ENCODE measurements at regions not wholly inside any gene's neighbourhood (a gene's known extent, or its start where the extent isn't known, plus 50 kb on each side); places are given as distances from the start of the nearest gene placed in this dataset.

DNA sequence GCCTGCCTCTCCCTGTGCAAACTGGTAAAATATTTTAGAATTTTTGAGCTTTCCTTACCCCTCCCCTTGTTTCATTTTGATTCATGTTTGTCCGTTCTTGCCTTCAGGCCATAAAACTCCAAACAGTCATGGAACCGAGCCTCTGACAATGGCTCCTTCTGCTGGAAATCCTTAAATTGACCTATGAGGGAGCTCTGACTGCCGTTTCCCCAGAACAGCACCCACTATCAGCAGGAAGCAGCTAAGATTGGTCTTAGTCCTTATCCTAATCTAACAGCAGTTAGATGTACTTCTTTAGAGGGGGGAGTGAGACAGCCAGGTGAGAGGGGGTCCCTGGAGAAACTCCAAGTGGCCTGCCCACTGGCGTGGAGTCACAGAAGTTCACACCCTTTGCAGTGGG is 106.7 kb downstream of the FAM174A start:
- peaks cover 0 to 3% (median 0%) of the 10 kb centered on the region in 4 donors for H3K27me3 ChIP-seq (ENCODE audit: control insufficient read depth in 4 of 4, insufficient read depth in 4 of 4, low read length in 3 of 4)
- H3K4me1 ChIP-seq (ENCODE audit: control insufficient read depth in 4 of 4, insufficient read depth in 4 of 4, low read length in 3 of 4) = no peaks in the 10 kb centered on the region
- H3K27ac ChIP-seq (ENCODE audit: low read depth in 1 of 2, low read length in 2 of 2) = no peak overlapping the region
- TF ChIP-seq RXRA (IDR thresholded peaks at IDR 0.05) (no peak), ATF3 (IDR thresholded peaks at IDR 0.05) (no peak), CTCF (IDR thresholded peaks at IDR 0.05; ENCODE audit: low read depth, low read length, missing input control) (no peak), ZBTB33 (IDR thresholded peaks at IDR 0.05) (no peak), NR2F2 (IDR thresholded peaks at IDR 0.05) (no peak), YY1 (IDR thresholded peaks at IDR 0.05) (no peak), FOXA1 (IDR thresholded peaks at IDR 0.05) (no peak), SP1 (IDR thresholded peaks at IDR 0.05) (no peak), GABPA (IDR thresholded peaks at IDR 0.05 in 1 of 2, conservative IDR thresholded peaks at IDR 0.05 in 1 of 2) (no peak), RAD21 (IDR thresholded peaks at IDR 0.05) (no peak), TAF1 (conservative IDR thresholded peaks at IDR 0.05) (no peak), MAX (IDR thresholded peaks at IDR 0.05) (no peak), FOXA2 (IDR thresholded peaks at IDR 0.05) (no peak), EGR1 (IDR thresholded peaks at IDR 0.05; ENCODE audit: low read depth in 2 of 2) (no peak), HNF4A (conservative IDR thresholded peaks at IDR 0.05) (no peak), HNF4G (IDR thresholded peaks at IDR 0.05) (no peak), JUND (IDR thresholded peaks at IDR 0.05) (no peak)
- TF ChIP-seq, protein P1, sequence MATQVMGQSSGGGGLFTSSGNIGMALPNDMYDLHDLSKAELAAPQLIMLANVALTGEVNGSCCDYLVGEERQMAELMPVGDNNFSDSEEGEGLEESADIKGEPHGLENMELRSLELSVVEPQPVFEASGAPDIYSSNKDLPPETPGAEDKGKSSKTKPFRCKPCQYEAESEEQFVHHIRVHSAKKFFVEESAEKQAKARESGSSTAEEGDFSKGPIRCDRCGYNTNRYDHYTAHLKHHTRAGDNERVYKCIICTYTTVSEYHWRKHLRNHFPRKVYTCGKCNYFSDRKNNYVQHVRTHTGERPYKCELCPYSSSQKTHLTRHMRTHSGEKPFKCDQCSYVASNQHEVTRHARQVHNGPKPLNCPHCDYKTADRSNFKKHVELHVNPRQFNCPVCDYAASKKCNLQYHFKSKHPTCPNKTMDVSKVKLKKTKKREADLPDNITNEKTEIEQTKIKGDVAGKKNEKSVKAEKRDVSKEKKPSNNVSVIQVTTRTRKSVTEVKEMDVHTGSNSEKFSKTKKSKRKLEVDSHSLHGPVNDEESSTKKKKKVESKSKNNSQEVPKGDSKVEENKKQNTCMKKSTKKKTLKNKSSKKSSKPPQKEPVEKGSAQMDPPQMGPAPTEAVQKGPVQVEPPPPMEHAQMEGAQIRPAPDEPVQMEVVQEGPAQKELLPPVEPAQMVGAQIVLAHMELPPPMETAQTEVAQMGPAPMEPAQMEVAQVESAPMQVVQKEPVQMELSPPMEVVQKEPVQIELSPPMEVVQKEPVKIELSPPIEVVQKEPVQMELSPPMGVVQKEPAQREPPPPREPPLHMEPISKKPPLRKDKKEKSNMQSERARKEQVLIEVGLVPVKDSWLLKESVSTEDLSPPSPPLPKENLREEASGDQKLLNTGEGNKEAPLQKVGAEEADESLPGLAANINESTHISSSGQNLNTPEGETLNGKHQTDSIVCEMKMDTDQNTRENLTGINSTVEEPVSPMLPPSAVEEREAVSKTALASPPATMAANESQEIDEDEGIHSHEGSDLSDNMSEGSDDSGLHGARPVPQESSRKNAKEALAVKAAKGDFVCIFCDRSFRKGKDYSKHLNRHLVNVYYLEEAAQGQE (IDR thresholded peaks at IDR 0.05) = no peak
- no peaks in the 10 kb centered on the region for H3K9me3 ChIP-seq (ENCODE audit: control insufficient read depth in 4 of 4, low read length in 3 of 4)
- no peak overlapping the region for H3K4me3 ChIP-seq (ENCODE audit: low read depth in 1 of 3, low read length in 3 of 3)
- DNase-seq (ENCODE audit: low spot score) = no peak
- no peaks in the 10 kb centered on the region for H3K36me3 ChIP-seq (ENCODE audit: control insufficient read depth in 4 of 4, insufficient read depth in 3 of 4, low read depth in 1 of 4, low read length in 3 of 4)
- H3K9ac ChIP-seq (ENCODE audit: low read depth in 1 of 2, low read length in 2 of 2) = no peak overlapping the region
- 39% methylated on average over 4 of the region's 4 CpGs for WGBS
